B cell (primary cell): ENCODE measurements at regions not wholly inside any gene's neighbourhood (a gene's known extent, or its start where the extent isn't known, plus 50 kb on each side); places are given as distances from the start of the nearest gene placed in this dataset.
"Not testable (repeated sequence)": the region's sequence is repeated elsewhere in the genome, so short reads cannot be mapped to it uniquely, and the experiment has no call there.

Source experiments
- ATAC-seq: fragments of 200-7000 bp; cut with Tn5 transposase; one replicate; pipeline ENCODE4 v1.10.0; 2021; ENCODE audit warnings: low read depth, mild to moderate bottlenecking, moderate number of reproducible peaks, moderate library complexity
- CTCF ChIA-PET: fragments of 350-600 bp; sonication (Branson Sonifier 250); formaldehyde crosslinking; loops from one replicate; lab custom pipeline; 2021; ENCODE audit warnings: antibody characterized with exemption, inconsistent platforms; lab: Charles Lee
- POLR2A ChIA-PET: fragments of 350-600 bp; sonication (Branson Sonifier 250); formaldehyde crosslinking; loops from one replicate; lab custom pipeline; 2021; ENCODE audit warnings: antibody characterized with exemption; lab: Charles Lee
- DNase-seq: peaks from one replicate; pipeline ENCODE4 v3.0.0; 2013
- H2AFZ ChIP-seq: 2 replicates; pipeline ENCODE4 v1.6.1; 2012; ENCODE audit warnings: mild to moderate bottlenecking, low read depth, low read length; ENCODE audit not compliant: insufficient read depth, poor library complexity, severe bottlenecking
- H3K27ac ChIP-seq, 2 donors: 1 replicate in 1 of 2; 2 replicates in 1 of 2; pipeline ENCODE4 v1.5.1; 2012 to 2013; ENCODE audit warnings: low read length in 2 of 2, mild to moderate bottlenecking in 2 of 2, moderate library complexity in 1 of 2
- H3K27me3 ChIP-seq, 4 experiments: fragments of 200-600 bp in 1 of 4; sonication (generic) in 1 of 4; replicated peaks in 1 of 4; 1 replicate in 2 of 4; 2 replicates in 2 of 4; pipeline versions ENCODE4 v1.6.1 to v1.7.0; 2013 to 2016; ENCODE audit warnings: low read length in 3 of 4, mild to moderate bottlenecking in 2 of 4, mixed read lengths in 1 of 4, moderate library complexity in 1 of 4; ENCODE audit not compliant: insufficient read depth in 4 of 4, control insufficient read depth in 3 of 4; ENCODE audit errors: control extremely low read depth in 1 of 4
- H3K36me3 ChIP-seq, 2 experiments: replicated peaks in 1 of 2; 1 replicate in 1 of 2; 2 replicates in 1 of 2; pipeline versions ENCODE4 v1.6.1 to v1.7.1; 2013; ENCODE audit warnings: low read length in 1 of 2; ENCODE audit not compliant: insufficient read depth in 2 of 2, control insufficient read depth in 1 of 2; ENCODE audit errors: control extremely low read depth in 1 of 2, extremely low read depth in 1 of 2
- H3K4me1 ChIP-seq, 2 donors: fragments of 200-600 bp in 1 of 2; sonication (generic) in 1 of 2; 1 replicate in 1 of 2; 2 replicates in 1 of 2; pipeline versions ENCODE4 v1.5.1 to v1.6.1; 2013 to 2017; ENCODE audit warnings: low read length in 2 of 2; ENCODE audit not compliant: control insufficient read depth in 2 of 2, insufficient read depth in 2 of 2
- H3K4me2 ChIP-seq: replicated peaks from 2 replicates; pipeline ENCODE3; 2012; ENCODE audit warnings: mild to moderate bottlenecking, low read depth, low read length; ENCODE audit not compliant: poor library complexity, severe bottlenecking
- H3K4me3 ChIP-seq, 5 experiments: fragments of 200-600 bp in 1 of 5; sonication (generic) in 1 of 5; 1 replicate in 3 of 5; 2 replicates in 2 of 5; pipeline versions ENCODE4 v1.5.1 to v1.7.0; 2011 to 2016; ENCODE audit warnings: low read length in 4 of 5, mild to moderate bottlenecking in 4 of 5, low read depth in 2 of 5, control low read depth in 1 of 5, moderate library complexity in 1 of 5; ENCODE audit not compliant: insufficient read depth in 1 of 5; ENCODE audit errors: control extremely low read depth in 1 of 5, extremely low read depth in 1 of 5
- H3K79me2 ChIP-seq: fragments of 200-600 bp; sonication (generic); one replicate; pipeline ENCODE4 v1.6.0; 2016; ENCODE audit warnings: low read length; ENCODE audit not compliant: control insufficient read depth, insufficient read depth
- H3K9ac ChIP-seq: fragments of 200-600 bp; sonication (generic); 2 replicates; pipeline ENCODE4 v1.6.1; 2017; ENCODE audit warnings: mild to moderate bottlenecking, low read length, moderate library complexity
- H3K9me3 ChIP-seq, 3 donors: one replicate each; pipeline versions ENCODE4 v1.6.1 to v1.7.1; 2013; ENCODE audit warnings: low read length in 2 of 3; ENCODE audit not compliant: control insufficient read depth in 2 of 3, insufficient read depth in 1 of 3; ENCODE audit errors: control extremely low read depth in 1 of 3
- H4K20me1 ChIP-seq: 2 replicates; pipeline ENCODE4 v1.6.0; 2012; ENCODE audit warnings: mild to moderate bottlenecking, low read length; ENCODE audit not compliant: insufficient read depth, control insufficient read depth, poor library complexity, severe bottlenecking
- H3K27ac Mint-ChIP-seq: one replicate; pipeline ENCODE4 v1.8.0; 2021; ENCODE audit warnings: mixed read lengths
- H3K27me3 Mint-ChIP-seq: one replicate; pipeline ENCODE4 v1.8.0; 2021; ENCODE audit warnings: mixed read lengths
- H3K4me1 Mint-ChIP-seq: one replicate; pipeline ENCODE4 v1.8.0; 2021; ENCODE audit warnings: mixed read lengths
- H3K4me3 Mint-ChIP-seq: one replicate; pipeline ENCODE4 v1.8.0; 2021; ENCODE audit warnings: mixed read lengths
- H3K9me3 Mint-ChIP-seq: one replicate; pipeline ENCODE4 v1.8.0; 2022; ENCODE audit warnings: mixed read lengths; ENCODE audit not compliant: insufficient read depth
- WGBS: methylation state at CpG from one replicate; pipeline ENCODE4 v1.1.5; 2013; ENCODE audit warnings: missing lambda C conversion rate; ENCODE audit not compliant: insufficient coverage; 5-methylcytosine and 5-hydroxymethylcytosine counted together
- intact Hi-C: fragments of 100-400 bp; cut with micrococcal nuclease; formaldehyde crosslinking; loops from one replicate; pipeline ENCODE4 v1.10.0; 2022

DNA sequence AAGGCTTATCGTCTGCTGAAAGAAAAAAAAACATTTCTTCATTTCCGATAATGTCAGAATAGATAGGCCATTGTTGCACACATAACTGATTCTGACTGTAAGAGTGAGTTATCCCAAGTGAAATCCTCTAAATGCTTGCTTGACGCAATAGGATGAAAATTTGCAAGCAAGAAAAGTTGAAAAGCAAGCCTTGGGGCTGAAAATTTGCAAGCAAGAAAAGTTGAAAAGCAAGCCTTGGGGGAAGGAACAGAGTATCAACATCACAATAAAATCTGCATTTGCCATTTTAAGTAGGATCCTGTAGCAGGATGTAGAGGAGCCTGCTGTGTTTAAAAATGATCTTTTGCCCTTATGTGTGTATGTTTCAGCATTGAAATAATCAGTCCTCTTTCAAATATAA, 424.4 kb downstream of the KCNJ18 start:
- H3K4me3 Mint-ChIP-seq, ATAC-seq, H3K9me3 ChIP-seq, H4K20me1 ChIP-seq, H3K79me2 ChIP-seq, H3K9me3 Mint-ChIP-seq, H3K27ac ChIP-seq, H3K27ac Mint-ChIP-seq, H3K4me3 ChIP-seq, H3K36me3 ChIP-seq, H3K27me3 Mint-ChIP-seq, POLR2A ChIA-PET, CTCF ChIA-PET, H3K9ac ChIP-seq, intact Hi-C loops, H2AFZ ChIP-seq, H3K4me2 ChIP-seq, H3K4me1 ChIP-seq, H3K27me3 ChIP-seq, H3K4me1 Mint-ChIP-seq, DNase-seq: not testable (repeated sequence)
- WGBS, result 60% methylated on average over 2 of the region's 3 CpGs

DNA sequence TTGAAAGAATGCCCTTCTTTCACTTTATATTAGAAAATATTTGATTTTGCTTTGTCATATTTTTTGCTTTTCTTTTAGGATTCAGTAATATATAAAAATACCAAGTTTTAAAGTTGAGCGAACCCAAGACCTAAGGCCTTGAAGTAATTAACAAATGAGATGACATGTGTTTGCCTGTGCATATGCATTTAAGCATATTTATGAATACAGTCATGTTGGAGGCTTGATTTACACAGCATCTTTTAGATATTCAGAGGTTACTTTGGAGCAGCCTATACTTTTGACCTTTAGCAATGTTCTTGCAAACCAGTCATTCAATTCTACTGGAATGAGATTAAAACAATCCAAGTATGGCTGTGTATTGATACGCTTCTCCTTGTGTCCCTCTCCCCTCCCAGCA, 425.1 kb downstream of the KCNJ18 start:
- ATAC-seq, H3K36me3 ChIP-seq, CTCF ChIA-PET, H3K9me3 Mint-ChIP-seq, H3K79me2 ChIP-seq, H3K4me1 ChIP-seq, H3K27ac ChIP-seq, H3K27me3 ChIP-seq, POLR2A ChIA-PET, H3K9ac ChIP-seq, H3K27me3 Mint-ChIP-seq, H3K4me3 Mint-ChIP-seq, intact Hi-C loops, H3K4me1 Mint-ChIP-seq, H3K27ac Mint-ChIP-seq, H4K20me1 ChIP-seq, H3K4me2 ChIP-seq, H3K9me3 ChIP-seq, H2AFZ ChIP-seq, DNase-seq, H3K4me3 ChIP-seq: not testable (repeated sequence)
- no CpG with 5 or more reads among the region's 2 CpGs for WGBS

DNA sequence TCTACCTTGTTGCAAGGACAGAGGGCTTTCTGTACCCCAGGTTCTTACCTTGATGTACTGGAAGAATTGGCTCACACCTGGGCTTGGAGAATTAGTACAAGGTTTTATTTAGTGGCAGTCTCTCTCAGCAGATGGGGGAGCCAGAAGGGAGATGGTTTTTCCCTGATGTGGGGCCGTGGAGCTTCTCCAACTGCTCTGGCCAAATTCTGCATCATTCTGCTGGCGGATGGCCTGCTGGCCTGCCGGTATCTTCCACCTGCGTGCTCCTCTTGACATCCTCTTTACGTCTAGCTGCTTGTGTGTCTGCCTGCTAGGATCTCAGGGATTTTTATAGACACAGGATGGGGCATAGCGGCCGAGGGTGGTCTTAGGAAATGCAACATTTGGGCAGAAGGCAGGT, 426.7 kb downstream of the KCNJ18 start:
- H3K4me2 ChIP-seq, H4K20me1 ChIP-seq, H3K4me1 ChIP-seq, H3K27ac Mint-ChIP-seq, DNase-seq, H3K79me2 ChIP-seq, POLR2A ChIA-PET, H3K36me3 ChIP-seq, intact Hi-C loops, H3K4me3 Mint-ChIP-seq, H3K4me3 ChIP-seq, H3K9me3 ChIP-seq, CTCF ChIA-PET, ATAC-seq, H3K9me3 Mint-ChIP-seq, H3K27me3 Mint-ChIP-seq, H3K4me1 Mint-ChIP-seq, H3K9ac ChIP-seq, H3K27me3 ChIP-seq, H3K27ac ChIP-seq, H2AFZ ChIP-seq: not testable (repeated sequence)
- WGBS, result 87% methylated on average over 7 of the region's 7 CpGs

DNA sequence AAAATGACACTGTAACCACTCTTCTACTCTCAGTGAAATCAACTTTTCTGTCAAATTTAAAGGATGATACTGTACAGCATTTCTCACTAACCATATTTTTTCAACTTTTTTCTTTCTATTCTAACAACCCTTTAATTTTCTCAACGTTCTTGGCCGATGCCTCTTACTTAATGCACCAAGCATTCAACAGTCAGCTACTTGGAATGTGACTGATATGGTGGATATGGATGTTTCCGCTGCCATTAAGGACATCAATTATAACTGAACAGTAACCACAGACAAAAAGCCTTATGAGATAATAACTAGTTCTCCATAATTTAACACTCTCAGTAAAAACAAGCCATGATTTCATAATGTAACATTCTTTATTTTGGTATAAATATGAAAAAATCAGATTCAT, 427.4 kb downstream of the KCNJ18 start:
- no CpG with 5 or more reads among the region's 3 CpGs for WGBS
- ATAC-seq, H3K4me2 ChIP-seq, H3K9ac ChIP-seq, H3K36me3 ChIP-seq, H4K20me1 ChIP-seq, intact Hi-C loops, H3K4me1 Mint-ChIP-seq, H3K9me3 ChIP-seq, H3K9me3 Mint-ChIP-seq, H3K4me1 ChIP-seq, H3K4me3 Mint-ChIP-seq, POLR2A ChIA-PET, H3K27ac Mint-ChIP-seq, H3K4me3 ChIP-seq, DNase-seq, H2AFZ ChIP-seq, CTCF ChIA-PET, H3K79me2 ChIP-seq, H3K27ac ChIP-seq, H3K27me3 Mint-ChIP-seq, H3K27me3 ChIP-seq: not testable (repeated sequence)
